Erythroblast (primary cell): ENCODE measurements at regions not wholly inside any gene's neighbourhood (a gene's known extent, or its start where the extent isn't known, plus 50 kb on each side); places are given as distances from the start of the nearest gene placed in this dataset.

Experiments
- DNase-seq, 2 experiments: peaks; one replicate each; lab custom pipeline; 2025; lab: John Stamatoyannopoulos, UW
- GATA1 ChIP-seq: IDR thresholded peaks from 2 replicates; pipeline ENCODE4 v1.6.1; 2011; ENCODE audit warnings: low read depth, mild to moderate bottlenecking, control low read depth, low read length, moderate library complexity
- POLR2A ChIP-seq: IDR thresholded peaks from 2 replicates; pipeline ENCODE4 v1.6.1; 2011; ENCODE audit warnings: mild to moderate bottlenecking, low read length

- TF ChIP-seq GATA1 (no peak), POLR2A (no peak)
Measured at GRCh38 chr12:72082986-72083820, 144.6 kb downstream of the TPH2 start.

GRCh38 chr12:72084061-72084460 lies 145.4 kb downstream of the TPH2 start:
- no peak for DNase-seq
- TF ChIP-seq GATA1 (no peak), POLR2A (no peak)

More at GRCh38 chr12:72082986-72083820, 144.6 kb downstream of the TPH2 start:
- no peak for DNase-seq

- TF ChIP-seq GATA1 (no peak), POLR2A (no peak)
- DNase-seq = no peak
Measured at GRCh38 chr12:72084880-72085279, 146.2 kb downstream of the TPH2 start.

GRCh38 chr12:72089678-72090077 lies 151.0 kb downstream of the TPH2 start:
- TF ChIP-seq GATA1 = no peak
- no peak for TF ChIP-seq POLR2A

GRCh38 chr12:72093424-72093823 lies 154.8 kb downstream of the TPH2 start:
- no peak for DNase-seq
- TF ChIP-seq GATA1 (no peak), POLR2A (no peak)

More at GRCh38 chr12:72089678-72090077, 151.0 kb downstream of the TPH2 start:
- DNase-seq = no peak

- no peak for TF ChIP-seq POLR2A
- no peak for TF ChIP-seq GATA1
- DNase-seq = no peak
Measured at GRCh38 chr12:72093930-72094329, 155.3 kb downstream of the TPH2 start.

- TF ChIP-seq GATA1 (no peak), POLR2A (no peak)
- DNase-seq = no peak
Measured at GRCh38 chr12:72094490-72094889, 155.8 kb downstream of the TPH2 start.

- TF ChIP-seq GATA1 (no peak), POLR2A (no peak)
- no peak for DNase-seq
Measured at GRCh38 chr12:72095025-72095424, 156.4 kb downstream of the TPH2 start.

GRCh38 chr12:72098622-72099021 lies 160.0 kb downstream of the TPH2 start:
- no peak for DNase-seq
- TF ChIP-seq POLR2A (no peak), GATA1 (no peak)

GRCh38 chr12:72100854-72101253 lies 162.2 kb downstream of the TPH2 start:
- no peak for DNase-seq
- no peak for TF ChIP-seq POLR2A
- no peak for TF ChIP-seq GATA1

GRCh38 chr12:72102150-72102549 lies 163.5 kb downstream of the TPH2 start:
- TF ChIP-seq POLR2A (no peak), GATA1 (no peak)
- no peak for DNase-seq

- TF ChIP-seq POLR2A (no peak), GATA1 (no peak)
- no peak for DNase-seq
Measured at GRCh38 chr12:72105849-72106248, 166.3 kb upstream of the TRHDE start.

- no peak for DNase-seq
- TF ChIP-seq GATA1 (no peak), POLR2A (no peak)
Measured at GRCh38 chr12:72110937-72111650, 161.1 kb upstream of the TRHDE start.

- no peak for TF ChIP-seq GATA1
- TF ChIP-seq POLR2A = no peak
- DNase-seq = no peak
Measured at GRCh38 chr12:72111706-72112105, 160.5 kb upstream of the TRHDE start.
